ENCODE measurements at regions not wholly inside any gene's neighbourhood (a gene's known extent, or its start where the extent isn't known, plus 50 kb on each side); places are given as distances from the start of the nearest gene placed in this dataset.
A peak's percentile ranks its signal among the peaks of the same experiment; 100 is the strongest.

DNA sequence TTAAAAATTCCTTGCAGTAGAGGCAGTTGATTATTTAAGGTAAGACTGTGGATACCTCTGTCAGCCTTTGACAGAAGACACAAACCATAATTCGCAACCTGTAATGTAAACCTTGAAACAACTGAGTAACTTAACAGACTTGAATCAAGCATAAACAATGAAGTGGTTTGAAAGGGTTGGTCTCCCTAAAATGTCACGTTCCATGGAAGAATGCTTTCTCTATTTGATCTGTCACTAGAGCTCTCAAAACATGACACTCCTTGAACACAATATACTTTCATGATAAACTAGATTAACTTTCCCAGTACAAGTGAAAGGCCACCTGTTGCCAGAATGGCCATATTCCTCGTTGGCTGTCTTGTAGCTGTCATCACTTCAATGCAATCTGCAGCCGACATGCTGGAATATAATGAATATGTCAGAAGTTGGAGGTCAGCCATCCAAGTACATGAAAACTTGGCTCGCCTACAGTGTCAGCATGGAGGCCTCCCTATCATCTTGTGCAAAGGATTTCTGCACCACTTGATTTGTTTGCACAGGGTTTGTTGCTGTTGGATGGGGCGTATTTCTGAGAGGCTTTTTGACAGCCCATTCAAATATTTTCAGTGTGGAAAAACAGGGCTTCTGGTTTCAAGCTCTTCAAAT is 228.0 kb downstream of the TLE4 start:
- DNase-seq = peak; percentile 43

DNA sequence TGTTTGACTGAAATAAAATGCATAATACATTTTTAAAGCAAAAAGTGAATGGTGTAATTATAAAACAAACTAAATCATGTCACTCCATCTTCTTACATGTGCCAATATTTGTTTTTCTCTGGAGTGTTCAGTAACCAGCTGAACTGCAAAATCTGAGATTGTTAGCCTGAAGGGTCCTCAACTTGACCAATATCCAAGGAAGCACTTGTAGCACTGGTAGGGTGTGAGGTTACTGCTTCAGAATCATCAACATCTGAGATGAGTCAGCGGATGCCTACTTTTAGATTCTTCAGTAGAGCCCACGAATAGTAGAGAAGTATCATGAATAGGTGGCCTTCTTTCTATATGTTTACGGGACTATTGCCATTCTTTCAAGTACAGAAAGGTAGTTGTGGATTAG is 226.7 kb downstream of the TLE4 start:
- DNase-seq = no peak

DNA sequence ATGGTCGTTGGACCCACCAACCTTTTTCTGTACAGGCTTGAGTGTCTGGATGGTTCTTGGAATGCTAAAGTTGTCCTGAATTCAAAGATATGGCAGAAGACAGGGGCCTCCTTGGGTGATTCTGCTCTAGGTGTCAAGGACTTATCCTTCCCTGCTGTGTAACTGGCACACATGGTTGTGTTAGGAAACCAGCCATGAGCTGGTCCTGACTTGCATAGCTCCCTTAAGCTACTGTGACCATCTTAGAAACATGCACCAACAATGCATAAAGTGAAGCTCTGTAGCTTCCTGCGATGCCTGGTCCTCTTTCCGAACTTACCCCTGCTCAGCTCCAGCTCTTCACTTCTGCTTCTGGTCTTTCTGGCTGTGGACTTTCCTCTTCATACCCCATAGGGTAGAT is 224.6 kb downstream of the TLE4 start:
- DNase-seq = no peak

DNA sequence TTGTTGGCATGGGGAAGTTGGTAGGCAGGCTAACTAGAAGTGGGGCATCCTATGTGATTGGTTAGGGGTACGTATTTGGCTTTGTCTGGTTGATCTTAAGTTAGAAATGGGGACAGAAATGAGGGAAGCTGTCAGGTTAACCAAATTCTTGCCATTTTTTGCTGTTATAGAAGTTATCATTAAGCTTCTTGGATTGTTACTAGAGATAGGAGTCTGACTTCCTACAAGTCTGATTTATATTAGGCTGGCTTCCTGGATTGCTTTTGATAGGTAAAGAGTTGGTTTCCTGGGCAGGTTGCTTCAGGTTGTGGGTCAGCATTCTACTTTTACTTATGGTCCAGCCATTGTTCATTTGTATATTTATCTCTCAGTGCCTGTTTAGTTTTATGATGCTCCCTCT is 216.9 kb downstream of the TLE4 start:
- no peak for DNase-seq

DNA sequence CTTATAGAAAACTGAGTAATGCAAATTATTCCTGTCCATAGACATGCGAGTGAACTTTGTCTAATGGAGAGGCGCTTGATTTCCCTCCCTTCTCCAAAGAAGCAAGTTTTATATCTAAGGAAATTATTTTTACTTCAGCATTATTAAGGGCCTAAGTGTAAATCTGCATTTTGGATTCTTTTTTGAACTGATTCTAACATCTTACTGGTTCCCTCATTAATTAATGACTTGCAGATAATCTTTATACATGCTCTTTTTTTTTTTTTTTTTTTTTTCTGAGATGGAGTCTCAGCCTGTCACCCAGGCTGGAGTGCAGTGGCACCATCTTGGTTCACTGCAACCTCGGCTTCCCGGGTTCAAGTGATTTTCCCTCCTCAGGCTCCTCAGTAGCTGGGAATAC is 209.5 kb downstream of the TLE4 start:
- no peak for DNase-seq

DNA sequence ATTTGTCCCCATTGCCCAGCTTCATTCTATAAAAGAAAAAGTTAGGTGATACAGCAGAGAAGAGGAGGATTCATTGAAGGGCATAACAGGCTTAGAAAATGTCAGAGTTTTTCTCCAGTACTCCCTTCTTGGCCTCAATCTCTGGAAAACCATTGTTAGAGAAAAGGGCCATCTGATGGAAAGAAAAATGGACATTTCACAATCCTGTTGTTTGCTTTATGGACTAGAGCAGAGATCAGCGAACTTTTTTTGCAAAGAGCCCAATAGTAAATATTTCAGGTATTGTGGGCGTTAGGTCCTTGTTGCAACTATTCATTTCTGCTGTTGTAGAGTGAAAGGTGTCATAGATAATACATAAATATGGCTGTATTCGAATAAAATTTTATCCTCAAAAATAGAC is 208.8 kb downstream of the TLE4 start:
- no peak for DNase-seq

DNA sequence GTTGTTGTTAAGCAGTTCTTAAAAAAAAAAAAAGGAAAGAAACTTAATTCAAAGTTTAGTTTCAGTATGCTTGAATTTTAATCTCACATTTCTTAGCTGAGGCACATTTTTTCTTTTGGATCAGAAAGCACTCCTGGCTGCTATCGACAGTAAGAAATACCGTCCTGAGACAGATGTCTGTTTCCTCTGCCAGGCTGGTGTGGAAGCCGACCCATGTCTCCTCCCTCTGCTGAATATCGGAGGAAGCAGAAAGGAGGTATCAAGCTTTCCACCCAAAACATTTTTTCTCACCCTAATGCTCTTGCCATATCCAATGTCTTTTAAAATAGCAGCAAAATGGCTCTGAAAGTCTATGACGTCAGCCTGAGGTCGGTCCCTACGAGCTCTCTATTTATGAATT is 208.1 kb downstream of the TLE4 start:
- DNase-seq = no peak

DNA sequence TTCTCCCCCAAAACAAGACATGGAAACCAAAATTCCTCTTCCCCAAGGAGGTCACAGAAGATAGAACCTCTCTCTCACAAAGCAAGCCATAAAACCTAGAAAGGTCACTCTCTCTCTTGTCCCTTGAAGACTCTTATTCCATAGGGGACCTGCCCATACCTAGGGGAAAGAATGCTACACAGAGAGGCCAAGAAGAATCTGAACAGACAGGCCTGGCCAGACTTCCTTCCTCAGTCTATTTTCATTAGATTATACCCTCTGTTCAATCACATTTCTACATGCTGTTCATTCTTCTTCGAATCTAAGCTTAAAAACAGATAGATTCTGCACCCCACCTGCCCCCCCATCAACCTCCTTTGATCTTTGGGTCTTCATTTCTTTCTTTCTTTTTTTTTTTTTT is 206.8 kb downstream of the TLE4 start:
- no peak for DNase-seq

DNA sequence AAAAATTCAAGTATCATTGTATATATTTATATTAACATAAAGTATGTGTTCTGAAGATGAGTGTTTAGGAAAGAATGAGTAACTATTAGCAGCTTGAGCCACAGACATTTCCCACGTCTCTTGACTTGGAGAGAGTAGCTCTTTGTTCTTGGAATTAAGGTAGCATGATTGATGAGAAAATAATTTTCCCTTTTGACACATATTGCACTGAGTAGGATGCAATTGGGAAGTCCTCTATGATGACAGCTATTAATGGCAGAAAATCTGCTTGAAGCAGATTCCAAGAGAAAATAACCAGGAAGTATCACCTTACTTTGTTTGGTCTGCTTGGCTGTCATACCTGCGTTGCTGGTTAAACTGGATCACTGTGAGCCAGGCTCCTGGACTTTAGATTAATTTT is 204.8 kb downstream of the TLE4 start:
- DNase-seq = no peak
